ENCODE measurements at regions not wholly inside any gene's neighbourhood (a gene's known extent, or its start where the extent isn't known, plus 50 kb on each side); places are given as distances from the start of the nearest gene placed in this dataset.

DNA sequence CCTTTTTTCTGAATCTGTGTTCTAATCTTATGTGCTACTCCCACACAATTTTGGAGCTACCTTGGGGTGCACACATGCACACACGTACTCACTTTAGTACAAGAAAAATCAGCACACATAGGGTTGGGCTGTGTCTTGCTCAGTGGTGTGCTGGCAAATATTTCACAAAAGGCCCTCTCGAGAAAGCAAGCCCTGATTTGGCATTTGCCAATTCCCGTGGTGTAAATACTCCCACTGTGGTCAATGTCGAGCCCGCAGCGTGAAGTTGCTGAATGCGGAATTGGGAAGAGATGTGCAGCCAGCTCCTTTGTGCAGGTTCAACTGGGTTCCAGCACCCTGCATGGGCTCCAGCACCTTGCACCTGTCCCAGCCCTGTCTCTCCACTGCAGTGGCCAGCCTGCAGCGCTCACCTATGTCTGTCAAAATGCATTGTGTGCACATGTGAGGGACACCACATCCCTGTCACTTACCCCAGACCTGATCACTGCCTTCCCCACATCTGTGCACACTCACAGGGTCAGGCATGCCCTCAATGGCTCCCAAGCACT lies 78.4 kb upstream of the WNT4 start:
- TF ChIP-seq, protein P1, sequence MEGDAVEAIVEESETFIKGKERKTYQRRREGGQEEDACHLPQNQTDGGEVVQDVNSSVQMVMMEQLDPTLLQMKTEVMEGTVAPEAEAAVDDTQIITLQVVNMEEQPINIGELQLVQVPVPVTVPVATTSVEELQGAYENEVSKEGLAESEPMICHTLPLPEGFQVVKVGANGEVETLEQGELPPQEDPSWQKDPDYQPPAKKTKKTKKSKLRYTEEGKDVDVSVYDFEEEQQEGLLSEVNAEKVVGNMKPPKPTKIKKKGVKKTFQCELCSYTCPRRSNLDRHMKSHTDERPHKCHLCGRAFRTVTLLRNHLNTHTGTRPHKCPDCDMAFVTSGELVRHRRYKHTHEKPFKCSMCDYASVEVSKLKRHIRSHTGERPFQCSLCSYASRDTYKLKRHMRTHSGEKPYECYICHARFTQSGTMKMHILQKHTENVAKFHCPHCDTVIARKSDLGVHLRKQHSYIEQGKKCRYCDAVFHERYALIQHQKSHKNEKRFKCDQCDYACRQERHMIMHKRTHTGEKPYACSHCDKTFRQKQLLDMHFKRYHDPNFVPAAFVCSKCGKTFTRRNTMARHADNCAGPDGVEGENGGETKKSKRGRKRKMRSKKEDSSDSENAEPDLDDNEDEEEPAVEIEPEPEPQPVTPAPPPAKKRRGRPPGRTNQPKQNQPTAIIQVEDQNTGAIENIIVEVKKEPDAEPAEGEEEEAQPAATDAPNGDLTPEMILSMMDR (IDR thresholded peaks at IDR 0.05; ENCODE audit: low read depth, low read length, missing control alignments) = no peak
- no peak overlapping the region for H3K4me3 ChIP-seq (ENCODE audit: low read depth, low read length)
- no peak for DNase-seq (ENCODE audit: low read depth)

DNA sequence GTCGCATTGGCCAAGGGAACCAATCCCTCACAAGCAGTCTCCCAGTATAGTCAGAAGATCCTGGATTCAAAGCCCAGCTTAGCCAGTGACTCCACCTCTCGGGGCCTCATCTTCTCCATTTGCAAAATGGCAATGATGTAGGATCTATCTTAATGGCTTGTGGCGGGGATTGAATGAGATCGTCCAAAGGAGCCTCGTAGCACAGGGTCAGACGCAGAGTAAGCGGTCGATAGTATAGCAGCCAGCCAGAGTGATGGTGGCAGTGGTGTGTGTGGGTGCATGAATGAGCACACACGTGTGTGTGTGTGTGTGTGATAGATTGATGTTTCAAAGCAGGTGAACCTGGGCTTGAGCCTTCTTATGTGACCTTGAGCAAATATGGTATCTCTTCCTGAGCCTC lies 79.8 kb upstream of the WNT4 start:
- TF ChIP-seq, protein P1 (IDR thresholded peaks at IDR 0.05; ENCODE audit: low read depth, low read length, missing control alignments) = no peak
- no peak for DNase-seq (ENCODE audit: low read depth)
- no peak overlapping the region for H3K4me3 ChIP-seq (ENCODE audit: low read depth, low read length)

DNA sequence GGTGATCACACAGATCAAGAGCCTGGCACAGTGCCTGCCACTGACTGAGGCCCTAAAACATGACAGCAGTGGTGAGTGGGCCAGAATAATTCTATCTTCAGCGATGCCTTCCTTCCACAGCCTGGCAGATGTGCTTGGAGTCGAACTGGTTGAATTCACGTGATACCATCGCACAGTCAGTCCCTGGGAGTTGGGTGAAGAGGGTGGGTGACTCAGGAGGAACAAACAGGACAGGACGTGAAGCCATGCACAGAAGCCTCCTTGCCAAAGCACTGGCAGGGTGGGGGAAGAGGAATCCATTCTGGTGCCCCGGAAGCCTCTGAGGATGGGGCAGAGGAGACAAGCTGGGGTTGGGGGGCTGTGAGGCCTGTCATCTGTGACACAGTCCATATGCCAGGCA lies 80.3 kb upstream of the WNT4 start:
- DNase-seq (ENCODE audit: low read depth) = no peak
- TF ChIP-seq, protein P1 (IDR thresholded peaks at IDR 0.05; ENCODE audit: low read depth, low read length, missing control alignments) = no peak
- H3K4me3 ChIP-seq (ENCODE audit: low read depth, low read length) = no peak overlapping the region

DNA sequence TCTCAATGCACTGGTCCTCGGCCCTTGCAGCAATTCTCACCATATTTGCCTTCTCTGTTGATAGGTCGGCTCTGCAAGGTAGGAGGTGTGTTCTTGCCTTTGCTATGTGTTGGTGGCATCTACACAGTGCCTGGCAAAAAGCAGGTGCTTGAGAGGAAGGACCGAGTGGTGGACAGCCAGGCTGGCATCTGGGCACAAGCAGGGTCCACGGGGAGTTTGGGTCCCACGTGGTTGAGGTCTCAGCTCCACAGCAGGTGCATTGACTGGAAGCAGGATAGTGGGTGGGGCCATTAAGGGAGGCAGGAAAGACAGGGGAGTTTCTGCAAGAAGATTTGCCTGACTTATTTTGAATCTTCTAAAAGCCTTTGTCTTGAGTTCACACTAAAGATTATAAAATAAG lies 81.2 kb upstream of the WNT4 start:
- TF ChIP-seq, protein P1 (IDR thresholded peaks at IDR 0.05; ENCODE audit: low read depth, low read length, missing control alignments) = no peak
- no peak for DNase-seq (ENCODE audit: low read depth)

DNA sequence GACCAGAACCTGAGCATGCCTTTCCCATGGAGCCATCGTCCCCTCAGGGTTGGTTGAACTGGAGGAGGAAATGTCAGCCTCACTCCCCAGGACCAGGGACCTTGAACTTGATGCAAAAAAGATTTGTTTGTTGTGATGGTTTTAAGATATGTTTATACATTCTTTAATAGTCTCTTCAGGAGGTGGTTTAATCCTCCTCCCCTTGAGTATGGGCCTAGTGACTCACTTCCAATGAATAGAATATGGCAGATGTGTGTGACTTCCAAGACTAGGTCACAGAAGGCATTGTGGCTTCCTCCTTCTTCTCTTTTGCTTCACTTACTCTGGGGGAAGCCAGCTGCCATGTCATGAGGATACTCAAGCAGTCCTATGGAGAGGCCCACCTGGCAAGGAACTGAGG lies 81.7 kb upstream of the WNT4 start:
- TF ChIP-seq, protein P1 (IDR thresholded peaks at IDR 0.05; ENCODE audit: low read depth, low read length, missing control alignments) = no peak
- H3K4me3 ChIP-seq (ENCODE audit: low read depth, low read length) = no peak overlapping the region
- no peak for DNase-seq (ENCODE audit: low read depth)

More for the DNA sequence above, 81.2 kb upstream of the WNT4 start:
- H3K4me3 ChIP-seq (ENCODE audit: low read depth, low read length) = no peak overlapping the region

DNA sequence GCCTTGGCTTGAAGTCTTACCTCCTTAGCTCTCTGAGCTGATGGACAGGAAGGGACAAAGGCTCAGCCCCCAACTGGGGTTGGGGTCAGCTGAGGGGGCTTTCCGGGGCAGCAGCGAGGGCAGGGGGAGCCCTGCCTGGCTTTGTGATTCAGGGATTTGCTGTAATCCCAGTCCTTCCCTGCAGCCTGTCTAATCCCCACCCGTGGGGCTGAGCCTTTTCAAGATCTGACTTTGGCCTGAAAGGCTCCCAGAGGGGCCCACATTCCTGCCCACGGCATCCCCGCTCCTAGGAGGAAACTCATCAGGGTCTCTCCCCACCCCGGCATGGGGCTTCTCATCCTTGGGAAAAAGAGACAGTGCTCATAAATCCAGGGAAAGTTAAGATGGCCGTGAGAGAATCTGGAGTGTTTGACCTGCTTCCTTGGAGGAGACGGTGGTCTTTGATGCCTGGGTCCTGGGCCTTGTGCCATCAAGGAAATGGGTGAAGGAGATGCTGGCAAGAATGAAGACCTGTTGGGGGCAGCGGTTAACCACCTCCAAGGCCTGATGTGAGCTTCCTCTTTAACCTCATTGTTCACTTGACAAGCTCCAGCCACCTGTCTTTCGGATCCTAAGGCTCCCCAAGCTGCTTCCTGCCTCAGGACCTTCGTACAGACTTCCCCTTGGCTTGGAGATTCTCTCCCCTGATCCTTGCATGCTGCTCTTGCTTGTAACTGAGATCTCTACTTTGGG lies 83.1 kb upstream of the WNT4 start:
- TF ChIP-seq, protein P1 (IDR thresholded peaks at IDR 0.05; ENCODE audit: low read depth, low read length, missing control alignments) = no peak
- H3K4me3 ChIP-seq (ENCODE audit: low read depth, low read length) = no peak overlapping the region
- no peak for DNase-seq (ENCODE audit: low read depth)

DNA sequence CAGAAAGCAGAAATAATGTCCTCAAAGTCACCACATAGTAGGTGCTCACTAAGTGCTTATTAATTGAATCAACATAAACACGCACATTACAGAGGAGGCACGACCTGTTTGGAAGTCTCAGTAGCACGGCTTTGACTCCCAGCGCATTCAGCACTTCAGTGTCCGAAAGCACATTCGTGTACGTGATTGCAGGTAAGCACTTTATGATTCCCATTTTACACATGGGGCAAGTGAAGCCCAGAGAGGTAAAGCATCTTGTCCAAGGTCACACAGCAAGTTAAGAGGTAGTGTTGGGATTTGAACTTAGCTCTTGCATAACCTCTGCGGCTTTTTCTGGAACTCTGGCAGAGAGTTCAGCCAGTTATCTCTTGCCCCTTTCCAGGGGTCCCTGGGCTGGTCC lies 85.2 kb upstream of the WNT4 start:
- DNase-seq (ENCODE audit: low read depth) = no peak
- no peak overlapping the region for H3K4me3 ChIP-seq (ENCODE audit: low read depth, low read length)
- TF ChIP-seq, protein P1 (IDR thresholded peaks at IDR 0.05; ENCODE audit: low read depth, low read length, missing control alignments) = no peak
